Breast epithelium (tissue), 3 donors: ENCODE measurements at regions not wholly inside any gene's neighbourhood (a gene's known extent, or its start where the extent isn't known, plus 50 kb on each side); places are given as distances from the start of the nearest gene placed in this dataset.

ENCODE experiments used
- POLR2A ChIP-seq: fragments of 450-650 bp; IDR thresholded peaks from one replicate; pipeline ENCODE4 v1.6.1; 2016; ENCODE audit warnings: antibody characterized with exemption, mild to moderate bottlenecking, moderate library complexity
- TF ChIP-seq, protein P1 (sequence below), 3 donors: fragments of 450-650 bp; IDR thresholded peaks; one replicate each; pipeline ENCODE4 v1.5.1; 2016 to 2017; ENCODE audit warnings: antibody characterized with exemption in 3 of 3, mild to moderate bottlenecking in 3 of 3, moderate library complexity in 3 of 3

DNA sequence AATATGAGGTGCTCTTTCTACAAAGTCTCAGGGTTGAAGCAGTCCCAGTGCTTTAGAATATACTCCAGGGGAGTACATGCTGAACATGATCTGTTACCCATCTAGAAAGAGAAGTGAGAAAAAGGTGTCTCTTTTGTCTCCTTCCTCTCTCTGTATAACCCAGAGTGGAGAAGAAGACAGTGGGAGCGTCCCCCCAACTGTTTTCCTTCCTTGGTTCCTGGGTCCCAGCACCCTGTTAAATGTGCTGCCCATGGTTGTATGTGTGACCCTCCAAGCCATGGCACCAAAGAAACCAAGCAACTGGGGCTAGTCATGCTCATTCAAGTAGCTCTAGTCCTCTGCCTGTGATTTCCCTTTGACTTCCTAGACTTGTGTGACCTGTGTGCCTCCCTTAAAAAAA lies 683.7 kb downstream of the TBL1XR1 start:
- TF ChIP-seq POLR2A, result no peak
- TF ChIP-seq, protein P1, sequence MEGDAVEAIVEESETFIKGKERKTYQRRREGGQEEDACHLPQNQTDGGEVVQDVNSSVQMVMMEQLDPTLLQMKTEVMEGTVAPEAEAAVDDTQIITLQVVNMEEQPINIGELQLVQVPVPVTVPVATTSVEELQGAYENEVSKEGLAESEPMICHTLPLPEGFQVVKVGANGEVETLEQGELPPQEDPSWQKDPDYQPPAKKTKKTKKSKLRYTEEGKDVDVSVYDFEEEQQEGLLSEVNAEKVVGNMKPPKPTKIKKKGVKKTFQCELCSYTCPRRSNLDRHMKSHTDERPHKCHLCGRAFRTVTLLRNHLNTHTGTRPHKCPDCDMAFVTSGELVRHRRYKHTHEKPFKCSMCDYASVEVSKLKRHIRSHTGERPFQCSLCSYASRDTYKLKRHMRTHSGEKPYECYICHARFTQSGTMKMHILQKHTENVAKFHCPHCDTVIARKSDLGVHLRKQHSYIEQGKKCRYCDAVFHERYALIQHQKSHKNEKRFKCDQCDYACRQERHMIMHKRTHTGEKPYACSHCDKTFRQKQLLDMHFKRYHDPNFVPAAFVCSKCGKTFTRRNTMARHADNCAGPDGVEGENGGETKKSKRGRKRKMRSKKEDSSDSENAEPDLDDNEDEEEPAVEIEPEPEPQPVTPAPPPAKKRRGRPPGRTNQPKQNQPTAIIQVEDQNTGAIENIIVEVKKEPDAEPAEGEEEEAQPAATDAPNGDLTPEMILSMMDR (IDR thresholded peaks at IDR 0.05), result no peak
